OCI-LY7 (cell line): ENCODE measurements at regions not wholly inside any gene's neighbourhood (a gene's known extent, or its start where the extent isn't known, plus 50 kb on each side); places are given as distances from the start of the nearest gene placed in this dataset.
"Not testable (repeated sequence)": the region's sequence is repeated elsewhere in the genome, so short reads cannot be mapped to it uniquely, and the experiment has no call there.

Experiments
- BruUV-seq: library from RNA; stranded (reverse); fragments of 400-500 nt; replicated peaks from 2 replicates; lab custom pipeline; 2021; lab: Mats Ljungman, UMichigan
- CTCF ChIA-PET: fragments of 300-600 bp; sonication (Branson Sonifier 250); formaldehyde crosslinking; loops from one replicate; lab custom pipeline; 2022; ENCODE audit warnings: antibody characterized with exemption; ENCODE audit not compliant: unreplicated experiment; lab: Charles Lee
- POLR2A ChIA-PET: fragments of 300-600 bp; sonication (Branson Sonifier 250); formaldehyde crosslinking; loops from one replicate; lab custom pipeline; 2022; ENCODE audit warnings: antibody characterized with exemption; lab: Charles Lee
- DNase-seq: peaks from one replicate; pipeline ENCODE4 v3.0.0-alpha.2; 2015; ENCODE audit warnings: low spot score
- H2AFZ ChIP-seq: fragments of 200-600 bp; sonication (generic), shearing (Covaris generic); 2 replicates; pipeline ENCODE4 v1.6.1; 2014; ENCODE audit warnings: mild to moderate bottlenecking, antibody characterized with exemption, low read length, moderate library complexity
- H3K27ac ChIP-seq: fragments of 200-600 bp; sonication (generic); 2 replicates; pipeline ENCODE4 v1.5.1; 2014; ENCODE audit warnings: mixed run types, low read depth, mild to moderate bottlenecking, moderate library complexity, low read length, inconsistent platforms; ENCODE audit not compliant: poor library complexity, severe bottlenecking
- H3K36me3 ChIP-seq: fragments of 200-600 bp; sonication (generic); 2 replicates; pipeline ENCODE4 v1.6.1; 2014; ENCODE audit warnings: mild to moderate bottlenecking, antibody characterized with exemption, low read length, moderate library complexity, mixed read lengths; ENCODE audit not compliant: insufficient read depth
- H3K4me1 ChIP-seq: fragments of 200-600 bp; sonication (generic); 2 replicates; pipeline ENCODE4 v1.5.1; 2014; ENCODE audit warnings: mild to moderate bottlenecking, low read length; ENCODE audit not compliant: insufficient read depth, poor library complexity, severe bottlenecking
- H3K4me2 ChIP-seq: fragments of 200-600 bp; sonication (generic); 2 replicates; pipeline ENCODE4 v1.6.1; 2014; ENCODE audit warnings: mild to moderate bottlenecking, low read length
- H3K4me3 ChIP-seq: fragments of 200-600 bp; sonication (generic); 2 replicates; pipeline ENCODE4 v1.5.1; 2014; ENCODE audit warnings: mild to moderate bottlenecking, low read depth, low read length; ENCODE audit not compliant: poor library complexity, severe bottlenecking
- H3K79me2 ChIP-seq: fragments of 200-600 bp; sonication (generic); 2 replicates; pipeline ENCODE4 v1.6.1; 2016; ENCODE audit warnings: low read depth, mild to moderate bottlenecking, low read length, moderate library complexity, mixed read lengths; ENCODE audit not compliant: insufficient read depth
- H3K9me2 ChIP-seq: fragments of 200-600 bp; sonication (generic); 2 replicates; pipeline ENCODE4 v1.6.1; 2016; ENCODE audit warnings: mild to moderate bottlenecking, low read length, mixed read lengths; ENCODE audit not compliant: insufficient read depth
- H3K9me3 ChIP-seq: fragments of 200-600 bp; sonication (generic); 2 replicates; pipeline ENCODE4 v1.6.1; 2014; ENCODE audit warnings: mild to moderate bottlenecking, mixed run types, low read length, mixed read lengths
- H4K20me1 ChIP-seq: fragments of 200-600 bp; sonication (generic); 2 replicates; pipeline ENCODE4 v1.6.1; 2014; ENCODE audit warnings: mild to moderate bottlenecking, antibody characterized with exemption, low read length, moderate library complexity, mixed read lengths; ENCODE audit not compliant: insufficient read depth
- CTCF ChIP-seq: fragments of 200-600 bp; sonication (generic); conservative IDR thresholded peaks from 2 replicates; pipeline ENCODE4 v1.5.1; 2014; ENCODE audit warnings: mild to moderate bottlenecking, antibody characterized with exemption, low read length, moderate library complexity, mixed read lengths
- EZH2phosphoT487 ChIP-seq: fragments of 200-600 bp; sonication (generic); IDR thresholded peaks from 2 replicates; pipeline ENCODE4 v1.6.1; 2018; ENCODE audit warnings: low read depth, borderline replicate concordance, mild to moderate bottlenecking, mixed run types, antibody characterized with exemption, low read length, moderate library complexity, mixed read lengths
- intact Hi-C: fragments of 100-400 bp; cut with micrococcal nuclease; formaldehyde crosslinking; loops from one replicate; pipeline ENCODE4 v1.10.0; 2022; ENCODE audit not compliant: unreplicated experiment

- ChIA-PET CTCF (no interaction called here), POLR2A (no interaction called here)
- Histone ChIP-seq H2AFZ (no peak overlapping the region), H3K4me3 (no peak overlapping the region), H3K27ac (no peak overlapping the region), H3K36me3 (no peaks in the 10 kb centered on the region), H3K4me2 (no peak overlapping the region), H3K4me1 (no peaks in the 10 kb centered on the region), H4K20me1 (no peaks in the 10 kb centered on the region), H3K79me2 (no peaks in the 10 kb centered on the region), H3K9me3 (no peaks in the 10 kb centered on the region), H3K9me2 (no peaks in the 10 kb centered on the region)
- TF ChIP-seq EZH2phosphoT487 (no peak), CTCF (no peak)
- intact Hi-C loops = no loop called here
- BruUV-seq = no TSS peak
- DNase-seq = no peak
Observed at GRCh38 chr3:30320392-30320791, 286.0 kb upstream of the TGFBR2 start.

DNA sequence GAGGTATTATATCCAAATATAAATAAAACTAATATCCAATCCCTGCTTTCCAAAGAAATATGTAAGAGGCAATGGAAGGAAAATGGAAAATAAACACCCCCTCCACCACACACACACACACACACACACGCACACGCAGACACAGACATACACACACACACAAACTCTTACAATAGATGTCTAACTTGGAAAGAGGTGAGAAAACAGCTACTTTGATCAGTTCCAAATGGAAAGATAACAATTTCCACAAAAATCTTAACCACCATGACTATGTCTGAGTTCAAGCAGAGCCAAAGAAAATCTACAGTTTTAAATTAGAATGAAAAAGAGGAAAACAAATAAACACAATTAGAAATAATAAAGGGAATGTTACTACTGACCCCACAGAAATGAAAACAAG is 285.3 kb upstream of the TGFBR2 start:
- no peak overlapping the region for H2AFZ ChIP-seq
- BruUV-seq = no TSS peak
- intact Hi-C loops = no loop called here
- H3K27ac ChIP-seq = no peak overlapping the region
- H3K9me2 ChIP-seq = no peaks in the 10 kb centered on the region
- H3K4me3 ChIP-seq = no peak overlapping the region
- DNase-seq = no peak
- TF ChIP-seq CTCF (no peak), EZH2phosphoT487 (no peak)
- no peak overlapping the region for H3K4me2 ChIP-seq
- POLR2A ChIA-PET = interaction anchor here (0.8 kb wide), 1 partner anchor 22 kb away, joined by 3 read pairs; no protein-coding TSS in a partner anchor
- no peaks in the 10 kb centered on the region for H3K4me1 ChIP-seq
- H3K36me3 ChIP-seq = no peaks in the 10 kb centered on the region
- H4K20me1 ChIP-seq = no peaks in the 10 kb centered on the region
- H3K9me3 ChIP-seq = no peaks in the 10 kb centered on the region
- no peaks in the 10 kb centered on the region for H3K79me2 ChIP-seq
- CTCF ChIA-PET = no interaction called here

GRCh38 chr3:30323649-30324048 is 282.8 kb upstream of the TGFBR2 start:
- H2AFZ ChIP-seq, H3K27ac ChIP-seq, H3K9me2 ChIP-seq, BruUV-seq, intact Hi-C loops, POLR2A ChIA-PET, H3K4me1 ChIP-seq, CTCF ChIA-PET, DNase-seq, H3K9me3 ChIP-seq, H3K4me2 ChIP-seq, H3K36me3 ChIP-seq, H4K20me1 ChIP-seq, H3K79me2 ChIP-seq, H3K4me3 ChIP-seq: not testable (repeated sequence)
